CD4-positive, alpha-beta T cell (primary cell): ENCODE measurements at regions not wholly inside any gene's neighbourhood (a gene's known extent, or its start where the extent isn't known, plus 50 kb on each side); places are given as distances from the start of the nearest gene placed in this dataset.

Experiments used
- ATAC-seq: fragments of 200-7000 bp; cut with Tn5 transposase; one replicate; pipeline ENCODE4 v1.10.0; 2022; ENCODE audit warnings: mild to moderate bottlenecking; ENCODE audit not compliant: poor library complexity
- CTCF ChIA-PET: fragments of 350-600 bp; sonication (Branson Sonifier 250); formaldehyde crosslinking; loops from one replicate; lab custom pipeline; 2021; ENCODE audit warnings: antibody characterized with exemption, inconsistent platforms; lab: Charles Lee
- POLR2A ChIA-PET: fragments of 350-600 bp; sonication (Branson Sonifier 250); formaldehyde crosslinking; loops from one replicate; lab custom pipeline; 2021; ENCODE audit warnings: antibody characterized with exemption, inconsistent platforms; lab: Charles Lee
- DNase-seq, 14 experiments: peaks; one replicate each; pipeline ENCODE4 v3.0.0-alpha.2; 2013 to 2020; ENCODE audit warnings: mixed read lengths in 2 of 14
- H3K27ac ChIP-seq, 2 donors: one replicate each; pipeline versions ENCODE4 v1.5.1 to v1.7.0; 2013; ENCODE audit warnings: low read length in 2 of 2, low read depth in 1 of 2, mild to moderate bottlenecking in 1 of 2
- H3K27me3 ChIP-seq, 2 experiments: 1 replicate in 1 of 2; 2 replicates in 1 of 2; pipeline versions ENCODE4 v1.6.1 to v1.7.0; 2013; ENCODE audit warnings: low read length in 2 of 2, control low read depth in 1 of 2, mild to moderate bottlenecking in 1 of 2, moderate library complexity in 1 of 2; ENCODE audit not compliant: insufficient read depth in 2 of 2, control insufficient read depth in 1 of 2
- H3K36me3 ChIP-seq: one replicate; pipeline ENCODE4 v1.6.1; 2013; ENCODE audit warnings: low read length, control low read depth; ENCODE audit not compliant: insufficient read depth
- H3K4me1 ChIP-seq: one replicate; pipeline ENCODE4 v1.6.1; 2013; ENCODE audit warnings: low read length, control low read depth; ENCODE audit not compliant: insufficient read depth
- H3K4me3 ChIP-seq: one replicate; pipeline ENCODE4 v1.5.1; 2013; ENCODE audit warnings: mild to moderate bottlenecking, low read length, moderate library complexity
- H3K9me3 ChIP-seq, 2 experiments: 1 replicate in 1 of 2; 2 replicates in 1 of 2; pipeline versions ENCODE4 v1.6.1 to v1.7.0; 2013; ENCODE audit warnings: low read length in 2 of 2, mild to moderate bottlenecking in 2 of 2, control low read depth in 1 of 2, moderate library complexity in 1 of 2; ENCODE audit not compliant: control insufficient read depth in 1 of 2, insufficient read depth in 1 of 2
- H3K27ac Mint-ChIP-seq: one replicate; pipeline ENCODE4 v1.8.0; 2020; ENCODE audit warnings: mixed read lengths
- H3K27me3 Mint-ChIP-seq: one replicate; pipeline ENCODE4 v1.8.0; 2021; ENCODE audit warnings: mixed read lengths
- H3K36me3 Mint-ChIP-seq: one replicate; pipeline ENCODE4 v1.8.0; 2021; ENCODE audit warnings: low read depth, mixed read lengths
- H3K4me1 Mint-ChIP-seq: one replicate; pipeline ENCODE4 v1.8.0; 2021; ENCODE audit warnings: low read depth, mixed read lengths
- H3K4me3 Mint-ChIP-seq: one replicate; pipeline ENCODE4 v1.8.0; 2020; ENCODE audit warnings: mild to moderate bottlenecking, mixed read lengths
- H3K9me3 Mint-ChIP-seq: one replicate; pipeline ENCODE4 v1.8.0; 2020; ENCODE audit warnings: mixed read lengths
- intact Hi-C, 2 experiments: fragments of 100-400 bp; cut with DNase I in 1 of 2; cut with micrococcal nuclease in 1 of 2; formaldehyde crosslinking; loops; one replicate each; pipeline versions ENCODE4 v1.15.1 to v1.9.0; 2023 to 2025; cut with DNase I, micrococcal nuclease
- TF ChIP-seq, protein P1 (sequence below): fragments of 200-600 bp; IDR thresholded peaks from one replicate; pipeline ENCODE4 v1.8.0; 2022; ENCODE audit warnings: antibody characterized with exemption, mild to moderate bottlenecking

DNA sequence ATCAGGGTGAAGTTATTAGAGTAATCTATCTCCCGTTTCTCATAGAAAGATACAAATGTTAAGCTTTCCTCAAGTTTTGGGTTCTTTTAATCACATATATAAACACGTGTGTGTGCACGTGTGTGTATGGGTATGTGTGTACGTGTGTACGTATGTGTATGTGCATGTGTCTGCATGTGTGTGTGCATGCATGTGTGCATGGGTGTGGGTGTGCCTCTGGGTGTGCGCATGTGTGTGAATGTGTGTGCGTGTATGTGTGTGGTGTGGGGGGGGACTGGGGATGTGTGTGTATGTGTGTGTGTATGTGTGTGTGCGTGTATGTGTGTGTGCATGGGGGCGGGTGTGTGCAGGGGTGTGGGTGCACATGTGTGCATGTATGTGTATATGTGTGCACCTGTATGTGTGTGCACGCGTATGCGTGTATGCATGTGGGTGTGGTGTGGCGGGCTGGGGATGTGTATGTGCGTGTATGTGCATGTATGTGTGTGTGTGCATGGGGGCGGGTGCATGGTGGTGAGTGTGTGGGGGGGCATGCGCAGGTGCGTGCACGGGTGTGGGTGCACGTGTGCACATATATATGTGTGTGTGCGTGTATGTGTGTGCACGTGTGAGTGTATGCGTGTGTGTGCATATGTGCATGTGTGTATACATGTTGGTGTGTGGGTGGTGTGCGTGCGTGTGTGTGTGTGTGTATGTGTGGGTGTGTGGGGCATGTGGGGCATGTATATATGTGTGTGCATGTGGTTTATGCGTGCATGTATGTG, 304.0 kb downstream of the MBD2 start:
- TF ChIP-seq, protein P1, sequence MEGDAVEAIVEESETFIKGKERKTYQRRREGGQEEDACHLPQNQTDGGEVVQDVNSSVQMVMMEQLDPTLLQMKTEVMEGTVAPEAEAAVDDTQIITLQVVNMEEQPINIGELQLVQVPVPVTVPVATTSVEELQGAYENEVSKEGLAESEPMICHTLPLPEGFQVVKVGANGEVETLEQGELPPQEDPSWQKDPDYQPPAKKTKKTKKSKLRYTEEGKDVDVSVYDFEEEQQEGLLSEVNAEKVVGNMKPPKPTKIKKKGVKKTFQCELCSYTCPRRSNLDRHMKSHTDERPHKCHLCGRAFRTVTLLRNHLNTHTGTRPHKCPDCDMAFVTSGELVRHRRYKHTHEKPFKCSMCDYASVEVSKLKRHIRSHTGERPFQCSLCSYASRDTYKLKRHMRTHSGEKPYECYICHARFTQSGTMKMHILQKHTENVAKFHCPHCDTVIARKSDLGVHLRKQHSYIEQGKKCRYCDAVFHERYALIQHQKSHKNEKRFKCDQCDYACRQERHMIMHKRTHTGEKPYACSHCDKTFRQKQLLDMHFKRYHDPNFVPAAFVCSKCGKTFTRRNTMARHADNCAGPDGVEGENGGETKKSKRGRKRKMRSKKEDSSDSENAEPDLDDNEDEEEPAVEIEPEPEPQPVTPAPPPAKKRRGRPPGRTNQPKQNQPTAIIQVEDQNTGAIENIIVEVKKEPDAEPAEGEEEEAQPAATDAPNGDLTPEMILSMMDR: no peak
- no peak overlapping the region for H3K4me3 ChIP-seq
- DNase-seq (no peak), ATAC-seq (no peak)
- ChIA-PET CTCF (no interaction called here), POLR2A (no interaction called here)
- no peaks in the 10 kb centered on the region for H3K36me3 ChIP-seq
- H3K4me1 ChIP-seq: no peaks in the 10 kb centered on the region
- Mint-ChIP-seq H3K9me3 (peaks cover 2% of the 10 kb centered on the region), H3K27ac (no peak overlapping the region), H3K27me3 (no peaks in the 10 kb centered on the region), H3K4me1 (no peaks in the 10 kb centered on the region), H3K4me3 (no peak overlapping the region), H3K36me3 (no peaks in the 10 kb centered on the region)
- no peak overlapping the region for H3K27ac ChIP-seq
- intact Hi-C loops: no loop called here
- peaks cover 0 to 7% of the 10 kb centered on the region in 2 experiments for H3K9me3 ChIP-seq
- H3K27me3 ChIP-seq: peaks cover 0 to 3% of the 10 kb centered on the region in 2 experiments

DNA sequence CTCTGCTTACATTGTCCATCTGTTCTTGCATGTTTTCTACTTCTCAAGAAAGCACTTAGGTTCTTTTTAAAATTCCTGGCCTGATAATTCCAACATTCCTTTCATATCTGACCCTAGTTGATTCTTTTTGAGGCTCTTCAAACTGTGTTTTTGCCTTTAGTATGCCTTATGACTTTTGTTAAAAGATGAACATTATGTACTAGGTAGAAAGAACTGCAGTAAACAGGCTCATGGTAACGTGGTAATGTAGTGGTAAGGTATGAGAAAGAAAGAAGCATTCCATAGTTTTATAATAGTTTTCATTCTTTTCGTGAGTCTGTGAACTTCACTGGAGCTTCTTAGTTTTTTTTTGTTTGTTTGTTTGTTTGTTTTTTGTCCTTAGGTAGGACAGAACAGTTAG, 306.4 kb downstream of the MBD2 start:
- Mint-ChIP-seq H3K4me3 (no peak overlapping the region), H3K4me1 (no peaks in the 10 kb centered on the region), H3K27ac (no peak overlapping the region), H3K36me3 (no peaks in the 10 kb centered on the region), H3K27me3 (no peaks in the 10 kb centered on the region), H3K9me3 (peaks cover 2% of the 10 kb centered on the region)
- no peak for DNase-seq
- no peak for ATAC-seq
- Histone ChIP-seq H3K27me3 (peaks cover 0 to 3% of the 10 kb centered on the region in 2 experiments), H3K4me1 (no peaks in the 10 kb centered on the region), H3K9me3 (peaks cover 0 to 7% of the 10 kb centered on the region in 2 experiments), H3K4me3 (no peak overlapping the region), H3K27ac (no peak overlapping the region), H3K36me3 (no peaks in the 10 kb centered on the region)
- intact Hi-C loops: no loop called here
- TF ChIP-seq, protein P1: no peak
- CTCF ChIA-PET: no interaction called here
- POLR2A ChIA-PET: no interaction called here

DNA sequence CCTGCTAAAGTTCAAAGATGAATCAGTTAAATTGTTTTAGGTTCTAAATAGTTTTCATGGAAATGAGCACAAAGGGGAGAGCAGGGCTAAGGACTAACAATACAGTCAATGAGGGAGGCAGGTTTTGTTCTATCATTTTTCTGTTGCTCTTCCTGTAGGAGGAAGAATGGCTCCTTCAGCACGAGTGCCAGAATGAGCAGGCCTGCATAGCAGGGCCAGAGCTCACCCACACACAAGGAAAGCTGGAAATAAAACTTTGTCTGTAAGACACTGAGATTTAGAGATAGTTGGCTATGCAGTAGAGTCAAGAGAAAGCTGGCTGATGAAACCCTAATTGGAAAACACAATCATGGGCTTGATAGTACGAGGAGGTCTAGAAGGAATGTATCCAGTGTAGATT, 313.3 kb downstream of the MBD2 start:
- no peak for ATAC-seq
- H3K36me3 ChIP-seq: no peaks in the 10 kb centered on the region
- ChIA-PET POLR2A (no interaction called here), CTCF (no interaction called here)
- Mint-ChIP-seq H3K9me3 (no peaks in the 10 kb centered on the region), H3K4me3 (no peak overlapping the region), H3K27ac (no peak overlapping the region), H3K36me3 (no peaks in the 10 kb centered on the region), H3K4me1 (no peaks in the 10 kb centered on the region), H3K27me3 (no peaks in the 10 kb centered on the region)
- no peak for DNase-seq
- intact Hi-C loops: no loop called here
- TF ChIP-seq, protein P1: no peak
- H3K9me3 ChIP-seq: no peaks in the 10 kb centered on the region
- no peaks in the 10 kb centered on the region for H3K4me1 ChIP-seq
- H3K4me3 ChIP-seq: no peak overlapping the region
- no peak overlapping the region for H3K27ac ChIP-seq
- no peaks in the 10 kb centered on the region for H3K27me3 ChIP-seq
